HEK293 (cell line): ENCODE measurements at regions not wholly inside any gene's neighbourhood (a gene's known extent, or its start where the extent isn't known, plus 50 kb on each side); places are given as distances from the start of the nearest gene placed in this dataset.

Experiments used
- CTCF ChIA-PET: fragments of 350-600 bp; formaldehyde crosslinking; extraction: SDS; loops from one replicate; lab custom pipeline; 2021; ENCODE audit warnings: antibody characterized with exemption; lab: Yijun Ruan, JAX
- POLR2A ChIA-PET: fragments of 300-600 bp; formaldehyde crosslinking; extraction: SDS; loops from one replicate; lab custom pipeline; 2020; ENCODE audit warnings: antibody characterized with exemption, inconsistent platforms; lab: Yijun Ruan, JAX
- H3K27ac ChIP-seq: fragments of 200-500 bp; sonication (Bioruptor generic); 2 replicates; pipeline ENCODE4 v1.5.1; 2014; ENCODE audit warnings: low read depth, low read length, control low read depth, inconsistent platforms; ENCODE audit errors: extremely low read depth
- H3K36me3 ChIP-seq, 2 experiments: fragments of 200-500 bp in 1 of 2; sonication (Bioruptor generic) in 1 of 2; 1 replicate in 1 of 2; 2 replicates in 1 of 2; pipeline ENCODE4 v1.5.1; 2014 to 2017; ENCODE audit warnings: inconsistent platforms in 2 of 2, low read length in 2 of 2; ENCODE audit not compliant: control insufficient read depth in 2 of 2, insufficient read depth in 1 of 2
- H3K4me1 ChIP-seq: fragments of 200-500 bp; sonication (Bioruptor generic); 2 replicates; pipeline ENCODE4 v1.5.1; 2014; ENCODE audit warnings: mild to moderate bottlenecking, low read length, inconsistent platforms; ENCODE audit not compliant: control insufficient read depth, insufficient read depth
- H3K4me3 ChIP-seq: 2 replicates; pipeline ENCODE4 v1.5.1; 2011; ENCODE audit warnings: low read depth, mild to moderate bottlenecking, control low read depth, low read length, moderate library complexity
- H3K9me3 ChIP-seq: fragments of 200-500 bp; sonication (Bioruptor generic); 2 replicates; pipeline ENCODE4 v1.5.1; 2014; ENCODE audit warnings: low read depth, low read length, inconsistent platforms; ENCODE audit not compliant: control insufficient read depth, insufficient read depth
- ATF2 ChIP-seq: fragments of 450-650 bp; formaldehyde crosslinking; IDR thresholded peaks from 2 replicates; pipeline ENCODE4 v1.5.1; 2016; ENCODE audit warnings: missing biosample characterization, missing genetic modification characterization, low read depth
- BCL11B ChIP-seq: fragments of 450-650 bp; formaldehyde crosslinking; IDR thresholded peaks from 2 replicates; pipeline ENCODE4 v1.5.1; 2016; ENCODE audit warnings: low read depth, missing biosample characterization, missing genetic modification characterization
- KLF9 ChIP-seq: fragments of 450-650 bp; formaldehyde crosslinking; IDR thresholded peaks from 2 replicates; pipeline ENCODE4 v1.5.1; 2016; ENCODE audit warnings: missing biosample characterization, missing genetic modification characterization, low read depth
- RBAK ChIP-seq: fragments of 450-650 bp; formaldehyde crosslinking; IDR thresholded peaks from 2 replicates; pipeline ENCODE4 v1.5.1; 2016; ENCODE audit warnings: missing biosample characterization, missing genetic modification characterization
- SALL2 ChIP-seq: fragments of 450-650 bp; formaldehyde crosslinking; IDR thresholded peaks from 2 replicates; pipeline ENCODE4 v1.5.0; 2017; ENCODE audit warnings: missing biosample characterization, mild to moderate bottlenecking, missing genetic modification characterization, borderline replicate concordance
- ZBTB1 ChIP-seq: fragments of 450-650 bp; formaldehyde crosslinking; IDR thresholded peaks from 2 replicates; pipeline ENCODE4 v1.5.1; 2016; ENCODE audit warnings: missing biosample characterization, missing genetic modification characterization
- ZBTB20 ChIP-seq: fragments of 450-650 bp; formaldehyde crosslinking; IDR thresholded peaks from 2 replicates; pipeline ENCODE4 v1.5.1; 2016; ENCODE audit warnings: missing biosample characterization, missing genetic modification characterization
- ZFHX2 ChIP-seq: fragments of 450-650 bp; formaldehyde crosslinking; conservative IDR thresholded peaks from 2 replicates; pipeline ENCODE4 v1.5.1; 2016; ENCODE audit warnings: missing biosample characterization, missing genetic modification characterization
- ZNF175 ChIP-seq: fragments of 450-650 bp; formaldehyde crosslinking; IDR thresholded peaks from 2 replicates; pipeline ENCODE4 v1.5.1; 2016; ENCODE audit warnings: missing biosample characterization, missing genetic modification characterization
- ZNF223 ChIP-seq: fragments of 450-650 bp; formaldehyde crosslinking; IDR thresholded peaks from 2 replicates; pipeline ENCODE4 v1.5.1; 2016; ENCODE audit warnings: missing biosample characterization, missing genetic modification characterization
- ZNF449 ChIP-seq: fragments of 450-650 bp; formaldehyde crosslinking; IDR thresholded peaks from 2 replicates; pipeline ENCODE4 v1.5.1; 2017; ENCODE audit warnings: missing biosample characterization, mild to moderate bottlenecking, missing genetic modification characterization, moderate library complexity
- ZNF585B ChIP-seq: fragments of 450-650 bp; formaldehyde crosslinking; IDR thresholded peaks from 2 replicates; pipeline ENCODE4 v1.5.1; 2016; ENCODE audit warnings: missing biosample characterization, missing genetic modification characterization
- ZNF621 ChIP-seq: fragments of 450-650 bp; formaldehyde crosslinking; IDR thresholded peaks from 2 replicates; pipeline ENCODE4 v1.5.1; 2017; ENCODE audit warnings: missing biosample characterization, missing genetic modification characterization
- ZNF624 ChIP-seq: fragments of 450-650 bp; formaldehyde crosslinking; IDR thresholded peaks from 2 replicates; pipeline ENCODE4 v1.5.1; 2017; ENCODE audit warnings: missing biosample characterization, missing genetic modification characterization
- ZNF660 ChIP-seq: fragments of 450-650 bp; IDR thresholded peaks from 2 replicates; pipeline ENCODE4 v1.5.1; 2018; ENCODE audit warnings: missing biosample characterization, mild to moderate bottlenecking, missing genetic modification characterization
- TF ChIP-seq, protein P1 (sequence below): fragments of 450-650 bp; formaldehyde crosslinking; IDR thresholded peaks from 2 replicates; pipeline ENCODE4 v1.5.1; 2017; ENCODE audit warnings: missing biosample characterization, missing genetic modification characterization
- TF ChIP-seq, protein P2 (sequence below): fragments of 450-650 bp; formaldehyde crosslinking; IDR thresholded peaks from 2 replicates; pipeline ENCODE4 v1.5.1; 2016; ENCODE audit warnings: missing biosample characterization, missing genetic modification characterization
- TF ChIP-seq, protein P3 (sequence below): fragments of 450-650 bp; formaldehyde crosslinking; IDR thresholded peaks from 2 replicates; pipeline ENCODE4 v1.5.1; 2016; ENCODE audit warnings: missing biosample characterization, missing genetic modification characterization, borderline replicate concordance
- TF ChIP-seq, protein P4 (sequence below): fragments of 450-650 bp; formaldehyde crosslinking; IDR thresholded peaks from 2 replicates; pipeline ENCODE4 v1.5.1; 2017; ENCODE audit warnings: missing biosample characterization, missing genetic modification characterization
- TF ChIP-seq, protein P5 (sequence below): fragments of 450-650 bp; formaldehyde crosslinking; IDR thresholded peaks from 2 replicates; pipeline ENCODE4 v1.5.1; 2016; ENCODE audit warnings: missing biosample characterization, missing genetic modification characterization

DNA sequence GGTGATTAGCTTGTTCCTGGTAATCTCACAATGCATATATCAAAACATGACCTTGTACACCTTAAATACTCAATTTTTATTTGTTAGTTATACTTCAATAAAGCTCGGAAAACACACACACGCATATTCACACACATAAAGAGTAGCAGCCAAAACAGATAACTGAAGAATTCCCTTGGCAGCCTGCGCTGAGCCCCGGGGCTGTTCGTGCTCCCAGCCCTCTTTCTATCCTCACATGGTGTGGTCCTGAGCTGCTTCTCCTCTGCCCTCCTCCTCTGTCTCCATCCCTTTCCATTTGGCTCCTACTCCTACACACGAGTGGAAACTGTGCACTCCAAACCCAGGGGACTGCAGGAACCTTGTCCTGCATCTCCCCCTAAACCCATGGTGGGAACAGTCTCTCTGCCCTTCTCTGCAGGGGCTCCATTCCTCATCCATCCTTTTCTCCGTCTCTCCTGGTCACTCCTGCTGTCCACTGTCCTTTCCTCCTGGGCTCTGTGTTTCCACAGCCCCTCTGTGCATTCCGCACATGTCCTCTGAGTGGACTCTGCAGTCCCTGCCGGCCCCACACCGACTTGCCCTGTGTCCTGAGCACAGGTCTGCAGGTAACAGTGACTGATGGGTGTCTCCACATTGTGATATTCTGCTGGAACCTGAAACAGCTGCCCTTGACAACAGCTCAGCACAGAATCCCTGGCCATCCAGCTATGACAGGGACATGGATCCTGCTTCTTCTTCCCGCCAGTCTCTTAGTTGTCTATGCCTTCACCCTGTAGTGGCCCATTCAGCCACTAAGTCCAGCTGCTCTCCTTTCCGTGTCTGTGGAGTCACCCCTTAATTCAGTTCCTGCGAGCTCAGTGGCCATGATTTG is 216.8 kb upstream of the ZNF32 start:
- Histone ChIP-seq H3K9me3 (no peaks in the 10 kb centered on the region), H3K4me3 (no peak overlapping the region), H3K27ac (no peak overlapping the region), H3K36me3 (no peaks in the 10 kb centered on the region), H3K4me1 (peaks cover 6% of the 10 kb centered on the region)
- ChIA-PET CTCF (interaction anchor here (0.9 to 1.1 kb wide), 3 partner anchors 20 to 193 kb away, joined by 3 read pairs; no protein-coding TSS in a partner anchor), POLR2A (no interaction called here)
- TF ChIP-seq, protein P1, sequence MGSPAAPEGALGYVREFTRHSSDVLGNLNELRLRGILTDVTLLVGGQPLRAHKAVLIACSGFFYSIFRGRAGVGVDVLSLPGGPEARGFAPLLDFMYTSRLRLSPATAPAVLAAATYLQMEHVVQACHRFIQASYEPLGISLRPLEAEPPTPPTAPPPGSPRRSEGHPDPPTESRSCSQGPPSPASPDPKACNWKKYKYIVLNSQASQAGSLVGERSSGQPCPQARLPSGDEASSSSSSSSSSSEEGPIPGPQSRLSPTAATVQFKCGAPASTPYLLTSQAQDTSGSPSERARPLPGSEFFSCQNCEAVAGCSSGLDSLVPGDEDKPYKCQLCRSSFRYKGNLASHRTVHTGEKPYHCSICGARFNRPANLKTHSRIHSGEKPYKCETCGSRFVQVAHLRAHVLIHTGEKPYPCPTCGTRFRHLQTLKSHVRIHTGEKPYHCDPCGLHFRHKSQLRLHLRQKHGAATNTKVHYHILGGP (tag by site-specific recombination) = no peak
- TF ChIP-seq RBAK (tag by site-specific recombination) (no peak), ZNF449 (tag by site-specific recombination) (no peak), ZFHX2 (tag by site-specific recombination) (no peak), BCL11B (tag by site-specific recombination) (no peak), ZBTB1 (tag by site-specific recombination) (no peak), ZNF585B (tag by site-specific recombination) (no peak), ZNF660 (tag by site-specific recombination) (no peak), ZNF624 (tag by site-specific recombination) (no peak), SALL2 (tag by site-specific recombination) (no peak), ZNF223 (tag by site-specific recombination) (no peak), ZNF621 (no peak), ZBTB20 (tag by site-specific recombination) (no peak), ZNF175 (tag by site-specific recombination) (no peak), ATF2 (tag by site-specific recombination) (no peak), KLF9 (tag by site-specific recombination) (no peak)
- TF ChIP-seq, protein P2, sequence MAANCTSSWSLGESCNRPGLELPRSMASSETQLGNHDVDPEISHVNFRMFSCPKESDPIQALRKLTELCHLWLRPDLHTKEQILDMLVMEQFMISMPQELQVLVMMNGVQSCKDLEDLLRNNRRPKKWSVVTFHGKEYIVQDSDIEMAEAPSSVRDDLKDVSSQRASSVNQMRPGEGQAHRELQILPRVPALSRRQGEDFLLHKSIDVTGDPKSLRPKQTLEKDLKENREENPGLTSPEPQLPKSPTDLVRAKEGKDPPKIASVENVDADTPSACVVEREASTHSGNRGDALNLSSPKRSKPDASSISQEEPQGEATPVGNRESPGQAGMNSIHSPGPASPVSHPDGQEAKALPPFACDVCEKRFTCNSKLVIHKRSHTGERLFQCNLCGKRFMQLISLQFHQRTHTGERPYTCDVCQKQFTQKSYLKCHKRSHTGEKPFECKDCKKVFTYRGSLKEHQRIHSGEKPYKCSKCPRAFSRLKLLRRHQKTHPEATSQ = no peak
- TF ChIP-seq, protein P3, sequence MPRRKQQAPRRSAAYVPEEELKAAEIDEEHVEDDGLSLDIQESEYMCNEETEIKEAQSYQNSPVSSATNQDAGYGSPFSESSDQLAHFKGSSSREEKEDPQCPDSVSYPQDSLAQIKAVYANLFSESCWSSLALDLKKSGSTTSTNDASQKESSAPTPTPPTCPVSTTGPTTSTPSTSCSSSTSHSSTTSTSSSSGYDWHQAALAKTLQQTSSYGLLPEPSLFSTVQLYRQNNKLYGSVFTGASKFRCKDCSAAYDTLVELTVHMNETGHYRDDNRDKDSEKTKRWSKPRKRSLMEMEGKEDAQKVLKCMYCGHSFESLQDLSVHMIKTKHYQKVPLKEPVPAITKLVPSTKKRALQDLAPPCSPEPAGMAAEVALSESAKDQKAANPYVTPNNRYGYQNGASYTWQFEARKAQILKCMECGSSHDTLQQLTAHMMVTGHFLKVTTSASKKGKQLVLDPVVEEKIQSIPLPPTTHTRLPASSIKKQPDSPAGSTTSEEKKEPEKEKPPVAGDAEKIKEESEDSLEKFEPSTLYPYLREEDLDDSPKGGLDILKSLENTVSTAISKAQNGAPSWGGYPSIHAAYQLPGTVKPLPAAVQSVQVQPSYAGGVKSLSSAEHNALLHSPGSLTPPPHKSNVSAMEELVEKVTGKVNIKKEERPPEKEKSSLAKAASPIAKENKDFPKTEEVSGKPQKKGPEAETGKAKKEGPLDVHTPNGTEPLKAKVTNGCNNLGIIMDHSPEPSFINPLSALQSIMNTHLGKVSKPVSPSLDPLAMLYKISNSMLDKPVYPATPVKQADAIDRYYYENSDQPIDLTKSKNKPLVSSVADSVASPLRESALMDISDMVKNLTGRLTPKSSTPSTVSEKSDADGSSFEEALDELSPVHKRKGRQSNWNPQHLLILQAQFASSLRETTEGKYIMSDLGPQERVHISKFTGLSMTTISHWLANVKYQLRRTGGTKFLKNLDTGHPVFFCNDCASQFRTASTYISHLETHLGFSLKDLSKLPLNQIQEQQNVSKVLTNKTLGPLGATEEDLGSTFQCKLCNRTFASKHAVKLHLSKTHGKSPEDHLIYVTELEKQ (tag by site-specific recombination) = no peak
- TF ChIP-seq, protein P4, sequence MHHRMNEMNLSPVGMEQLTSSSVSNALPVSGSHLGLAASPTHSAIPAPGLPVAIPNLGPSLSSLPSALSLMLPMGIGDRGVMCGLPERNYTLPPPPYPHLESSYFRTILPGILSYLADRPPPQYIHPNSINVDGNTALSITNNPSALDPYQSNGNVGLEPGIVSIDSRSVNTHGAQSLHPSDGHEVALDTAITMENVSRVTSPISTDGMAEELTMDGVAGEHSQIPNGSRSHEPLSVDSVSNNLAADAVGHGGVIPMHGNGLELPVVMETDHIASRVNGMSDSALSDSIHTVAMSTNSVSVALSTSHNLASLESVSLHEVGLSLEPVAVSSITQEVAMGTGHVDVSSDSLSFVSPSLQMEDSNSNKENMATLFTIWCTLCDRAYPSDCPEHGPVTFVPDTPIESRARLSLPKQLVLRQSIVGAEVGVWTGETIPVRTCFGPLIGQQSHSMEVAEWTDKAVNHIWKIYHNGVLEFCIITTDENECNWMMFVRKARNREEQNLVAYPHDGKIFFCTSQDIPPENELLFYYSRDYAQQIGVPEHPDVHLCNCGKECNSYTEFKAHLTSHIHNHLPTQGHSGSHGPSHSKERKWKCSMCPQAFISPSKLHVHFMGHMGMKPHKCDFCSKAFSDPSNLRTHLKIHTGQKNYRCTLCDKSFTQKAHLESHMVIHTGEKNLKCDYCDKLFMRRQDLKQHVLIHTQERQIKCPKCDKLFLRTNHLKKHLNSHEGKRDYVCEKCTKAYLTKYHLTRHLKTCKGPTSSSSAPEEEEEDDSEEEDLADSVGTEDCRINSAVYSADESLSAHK (tag by site-specific recombination) = no peak
- TF ChIP-seq, protein P5, sequence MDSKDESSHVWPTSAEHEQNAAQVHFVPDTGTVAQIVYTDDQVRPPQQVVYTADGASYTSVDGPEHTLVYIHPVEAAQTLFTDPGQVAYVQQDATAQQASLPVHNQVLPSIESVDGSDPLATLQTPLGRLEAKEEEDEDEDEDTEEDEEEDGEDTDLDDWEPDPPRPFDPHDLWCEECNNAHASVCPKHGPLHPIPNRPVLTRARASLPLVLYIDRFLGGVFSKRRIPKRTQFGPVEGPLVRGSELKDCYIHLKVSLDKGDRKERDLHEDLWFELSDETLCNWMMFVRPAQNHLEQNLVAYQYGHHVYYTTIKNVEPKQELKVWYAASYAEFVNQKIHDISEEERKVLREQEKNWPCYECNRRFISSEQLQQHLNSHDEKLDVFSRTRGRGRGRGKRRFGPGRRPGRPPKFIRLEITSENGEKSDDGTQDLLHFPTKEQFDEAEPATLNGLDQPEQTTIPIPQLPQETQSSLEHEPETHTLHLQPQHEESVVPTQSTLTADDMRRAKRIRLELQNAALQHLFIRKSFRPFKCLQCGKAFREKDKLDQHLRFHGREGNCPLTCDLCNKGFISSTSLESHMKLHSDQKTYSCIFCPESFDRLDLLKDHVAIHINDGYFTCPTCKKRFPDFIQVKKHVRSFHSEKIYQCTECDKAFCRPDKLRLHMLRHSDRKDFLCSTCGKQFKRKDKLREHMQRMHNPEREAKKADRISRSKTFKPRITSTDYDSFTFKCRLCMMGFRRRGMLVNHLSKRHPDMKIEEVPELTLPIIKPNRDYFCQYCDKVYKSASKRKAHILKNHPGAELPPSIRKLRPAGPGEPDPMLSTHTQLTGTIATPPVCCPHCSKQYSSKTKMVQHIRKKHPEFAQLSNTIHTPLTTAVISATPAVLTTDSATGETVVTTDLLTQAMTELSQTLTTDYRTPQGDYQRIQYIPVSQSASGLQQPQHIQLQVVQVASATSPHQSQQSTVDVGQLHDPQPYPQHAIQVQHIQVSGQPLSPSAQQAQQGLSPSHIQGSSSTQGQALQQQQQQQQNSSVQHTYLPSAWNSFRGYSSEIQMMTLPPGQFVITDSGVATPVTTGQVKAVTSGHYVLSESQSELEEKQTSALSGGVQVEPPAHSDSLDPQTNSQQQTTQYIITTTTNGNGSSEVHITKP (tag by site-specific recombination) = no peak
